B cell (primary cell): ENCODE measurements at regions not wholly inside any gene's neighbourhood (a gene's known extent, or its start where the extent isn't known, plus 50 kb on each side); places are given as distances from the start of the nearest gene placed in this dataset.

Experiments used
- EZH2 ChIP-seq: IDR thresholded peaks from 2 replicates; pipeline ENCODE4 v1.6.1; 2012; ENCODE audit warnings: borderline replicate concordance, low read depth, mild to moderate bottlenecking, moderate library complexity, low read length; ENCODE audit not compliant: insufficient read depth, poor library complexity, severe bottlenecking
- TF ChIP-seq, protein P1 (sequence below): fragments of 200-600 bp; IDR thresholded peaks from one replicate; pipeline ENCODE4 v1.8.0; 2022; ENCODE audit warnings: antibody characterized with exemption, mild to moderate bottlenecking

DNA sequence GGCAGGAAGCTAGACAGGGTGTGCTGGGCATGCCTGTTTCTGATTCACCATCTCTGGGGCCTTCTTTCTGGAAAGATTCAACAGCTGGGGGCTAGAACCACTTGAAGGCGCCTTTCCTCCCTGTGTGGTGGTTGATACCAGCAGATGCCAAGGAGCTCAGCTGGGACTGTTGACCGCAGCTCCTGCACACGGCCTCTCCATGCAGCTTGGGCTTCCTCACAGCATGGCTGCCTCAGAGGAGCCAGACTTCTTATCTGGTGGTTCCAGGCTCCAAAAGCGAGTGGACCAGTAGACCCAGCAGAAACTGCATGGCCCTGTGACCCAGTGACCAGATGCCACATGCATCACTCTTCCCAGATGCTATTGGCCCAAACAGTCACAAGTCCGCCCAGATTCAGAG is 74.7 kb upstream of the COL5A1 start:
- TF ChIP-seq, protein P1, sequence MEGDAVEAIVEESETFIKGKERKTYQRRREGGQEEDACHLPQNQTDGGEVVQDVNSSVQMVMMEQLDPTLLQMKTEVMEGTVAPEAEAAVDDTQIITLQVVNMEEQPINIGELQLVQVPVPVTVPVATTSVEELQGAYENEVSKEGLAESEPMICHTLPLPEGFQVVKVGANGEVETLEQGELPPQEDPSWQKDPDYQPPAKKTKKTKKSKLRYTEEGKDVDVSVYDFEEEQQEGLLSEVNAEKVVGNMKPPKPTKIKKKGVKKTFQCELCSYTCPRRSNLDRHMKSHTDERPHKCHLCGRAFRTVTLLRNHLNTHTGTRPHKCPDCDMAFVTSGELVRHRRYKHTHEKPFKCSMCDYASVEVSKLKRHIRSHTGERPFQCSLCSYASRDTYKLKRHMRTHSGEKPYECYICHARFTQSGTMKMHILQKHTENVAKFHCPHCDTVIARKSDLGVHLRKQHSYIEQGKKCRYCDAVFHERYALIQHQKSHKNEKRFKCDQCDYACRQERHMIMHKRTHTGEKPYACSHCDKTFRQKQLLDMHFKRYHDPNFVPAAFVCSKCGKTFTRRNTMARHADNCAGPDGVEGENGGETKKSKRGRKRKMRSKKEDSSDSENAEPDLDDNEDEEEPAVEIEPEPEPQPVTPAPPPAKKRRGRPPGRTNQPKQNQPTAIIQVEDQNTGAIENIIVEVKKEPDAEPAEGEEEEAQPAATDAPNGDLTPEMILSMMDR = no peak
- TF ChIP-seq EZH2 = no peak
